IMR-90 (cell line): ENCODE measurements at regions not wholly inside any gene's neighbourhood (a gene's known extent, or its start where the extent isn't known, plus 50 kb on each side); places are given as distances from the start of the nearest gene placed in this dataset.

Experiments used
- ATAC-seq: fragments of 200-7000 bp; cut with Tn5 transposase; 2 replicates; pipeline ENCODE4 v1.9.1; 2020; ENCODE audit warnings: low read depth, mild to moderate bottlenecking, moderate library complexity
- BruUV-seq: library from RNA; stranded (reverse); fragments of 400-500 nt; replicated peaks from 2 replicates; lab custom pipeline; 2021; lab: Mats Ljungman, UMichigan
- CTCF ChIA-PET: fragments of 300-600 bp; formaldehyde crosslinking; extraction: SDS; loops from one replicate; lab custom pipeline; 2021; ENCODE audit warnings: antibody characterized with exemption; lab: Yijun Ruan, JAX
- POLR2A ChIA-PET: fragments of 300-600 bp; sonication (Branson Sonifier 250); formaldehyde crosslinking; loops from one replicate; lab custom pipeline; 2022; ENCODE audit warnings: antibody characterized with exemption; ENCODE audit not compliant: unreplicated experiment; lab: Charles Lee
- DNase-seq: peaks from one replicate; pipeline ENCODE4 v3.0.0; 2013
- H2AFZ ChIP-seq: replicated peaks from 2 replicates; pipeline ENCODE3; 2013; ENCODE audit warnings: low read length, mild to moderate bottlenecking; ENCODE audit not compliant: poor library complexity
- H2AK5ac ChIP-seq: 2 replicates; pipeline ENCODE4 v1.6.1; 2013; ENCODE audit warnings: low read depth, low read length, inconsistent platforms
- H2AK9ac ChIP-seq: replicated peaks from 2 replicates; pipeline ENCODE3; 2013; ENCODE audit warnings: mild to moderate bottlenecking, low read depth, low read length, moderate library complexity; ENCODE audit not compliant: poor library complexity
- H2BK120ac ChIP-seq: 2 replicates; pipeline ENCODE4 v1.6.1; 2013; ENCODE audit warnings: low read depth, low read length, inconsistent platforms
- H2BK15ac ChIP-seq: 3 replicates; pipeline ENCODE4 v1.6.1; 2013; ENCODE audit warnings: low read depth, low read length, inconsistent platforms
- H2BK20ac ChIP-seq: 2 replicates; pipeline ENCODE4 v1.6.1; 2013; ENCODE audit warnings: low read depth, mild to moderate bottlenecking, inconsistent platforms, low read length, moderate library complexity
- H2BK5ac ChIP-seq: 2 replicates; pipeline ENCODE4 v1.6.1; 2013; ENCODE audit warnings: mild to moderate bottlenecking, low read depth, low read length, inconsistent platforms; ENCODE audit not compliant: poor library complexity, severe bottlenecking
- H3K14ac ChIP-seq: replicated peaks from 2 replicates; pipeline ENCODE4 v1.6.1; 2013; ENCODE audit warnings: low read depth, low read length, inconsistent platforms
- H3K18ac ChIP-seq: 2 replicates; pipeline ENCODE4 v1.6.1; 2013; ENCODE audit warnings: low read depth, low read length, control low read depth
- H3K23ac ChIP-seq: 2 replicates; pipeline ENCODE4 v1.6.1; 2013; ENCODE audit warnings: low read depth, low read length, inconsistent platforms
- H3K27ac ChIP-seq: 2 replicates; pipeline ENCODE4 v1.5.1; 2013; ENCODE audit warnings: mild to moderate bottlenecking, control low read depth, low read length; ENCODE audit not compliant: insufficient read depth
- H3K27me3 ChIP-seq: 2 replicates; pipeline ENCODE4 v1.6.1; 2013; ENCODE audit warnings: low read length; ENCODE audit not compliant: control insufficient read depth, insufficient read depth
- H3K36me3 ChIP-seq: 2 replicates; pipeline ENCODE4 v1.6.1; 2013; ENCODE audit warnings: low read length, mixed read lengths; ENCODE audit not compliant: control insufficient read depth, insufficient read depth
- H3K4ac ChIP-seq: 2 replicates; pipeline ENCODE4 v1.6.1; 2013; ENCODE audit warnings: low read depth, low read length, inconsistent platforms
- H3K4me1 ChIP-seq: 2 replicates; pipeline ENCODE4 v1.6.1; 2013; ENCODE audit warnings: low read length, mixed read lengths; ENCODE audit not compliant: control insufficient read depth, insufficient read depth
- H3K4me2 ChIP-seq: 2 replicates; pipeline ENCODE4 v1.6.1; 2013; ENCODE audit warnings: low read depth, mild to moderate bottlenecking, control low read depth, low read length, moderate library complexity
- H3K4me3 ChIP-seq: 2 replicates; pipeline ENCODE4 v1.5.1; 2013; ENCODE audit warnings: low read depth, mild to moderate bottlenecking, control low read depth, low read length, moderate library complexity; ENCODE audit not compliant: insufficient read depth
- H3K56ac ChIP-seq: 2 replicates; pipeline ENCODE4 v1.6.1; 2013; ENCODE audit warnings: low read length, inconsistent platforms; ENCODE audit not compliant: insufficient read depth; ENCODE audit errors: extremely low read depth
- H3K79me1 ChIP-seq, 2 experiments: 2 replicates each; pipeline ENCODE4 v1.6.1; 2013; ENCODE audit warnings: low read length in 2 of 2, inconsistent platforms in 1 of 2, low read depth in 1 of 2
- H3K9ac ChIP-seq: 2 replicates; pipeline ENCODE4 v1.6.1; 2013; ENCODE audit warnings: low read depth, low read length, control low read depth
- H3K9me1 ChIP-seq: 2 replicates; pipeline ENCODE4 v1.6.1; 2013; ENCODE audit warnings: low read length, inconsistent platforms; ENCODE audit not compliant: insufficient read depth
- H3K9me3 ChIP-seq: 2 replicates; pipeline ENCODE4 v1.6.1; 2013; ENCODE audit warnings: low read length; ENCODE audit not compliant: control insufficient read depth, insufficient read depth
- H4K20me1 ChIP-seq: 2 replicates; pipeline ENCODE4 v1.6.1; 2013; ENCODE audit warnings: low read length, inconsistent platforms; ENCODE audit not compliant: insufficient read depth
- H4K5ac ChIP-seq: 2 replicates; pipeline ENCODE4 v1.6.1; 2013; ENCODE audit warnings: mild to moderate bottlenecking, low read depth, low read length, control low read depth
- H4K8ac ChIP-seq, 2 experiments: 2 replicates each; pipeline ENCODE4 v1.6.1; 2013; ENCODE audit warnings: low read depth in 2 of 2, low read length in 2 of 2, control low read depth in 1 of 2, inconsistent platforms in 1 of 2
- H4K91ac ChIP-seq: 2 replicates; pipeline ENCODE4 v1.6.1; 2013; ENCODE audit warnings: low read depth, low read length, inconsistent platforms; ENCODE audit not compliant: insufficient read depth
- CEBPB ChIP-seq: IDR thresholded peaks from 2 replicates; pipeline ENCODE4 v1.6.1; 2012; ENCODE audit warnings: low read depth, low read length, improper control_type of control experiment
- CHD1 ChIP-seq: IDR thresholded peaks from 2 replicates; pipeline ENCODE4 v1.6.1; 2012; ENCODE audit warnings: low read depth, low read length, improper control_type of control experiment
- ELK1 ChIP-seq: fragments of 150-350 bp; IDR thresholded peaks from 2 replicates; pipeline ENCODE4 v1.6.1; 2016; ENCODE audit warnings: low read depth, mild to moderate bottlenecking, low read length, moderate library complexity, borderline replicate concordance
- MAZ ChIP-seq: IDR thresholded peaks from 2 replicates; pipeline ENCODE4 v1.6.1; 2012; ENCODE audit warnings: low read depth, mild to moderate bottlenecking, low read length, improper control_type of control experiment, moderate library complexity, borderline replicate concordance
- MXI1 ChIP-seq: IDR thresholded peaks from 2 replicates; pipeline ENCODE4 v1.6.1; 2012; ENCODE audit warnings: low read depth, mild to moderate bottlenecking, low read length, moderate library complexity, borderline replicate concordance
- POLR2A ChIP-seq: IDR thresholded peaks from 2 replicates; pipeline ENCODE4 v1.6.1; 2012; ENCODE audit warnings: mild to moderate bottlenecking, low read depth, low read length
- RFX5 ChIP-seq: IDR thresholded peaks from 2 replicates; pipeline ENCODE4 v1.8.0; 2012; ENCODE audit warnings: low read depth, mild to moderate bottlenecking, low read length, moderate library complexity
- SMC3 ChIP-seq: fragments of 150-350 bp; IDR thresholded peaks from 2 replicates; pipeline ENCODE4 v1.6.1; 2016; ENCODE audit warnings: low read depth, mild to moderate bottlenecking, antibody characterized with exemption, low read length, moderate library complexity
- WGBS, 2 experiments: methylation state at CpG; one replicate each; pipeline versions ENCODE4 v1.1.5 to v1.1.7; 2013; ENCODE audit warnings: missing lambda C conversion rate in 2 of 2; ENCODE audit not compliant: insufficient read length in 1 of 2; ENCODE audit errors: extremely low coverage in 2 of 2; 5-methylcytosine and 5-hydroxymethylcytosine counted together
- dilution Hi-C: fragments of 300-500 bp; cut with HindIII; formaldehyde crosslinking; loops from one replicate; pipeline ENCODE4 v1.14.3; 2018; ENCODE audit warnings: low sequenced_read_pairs; ENCODE audit not compliant: unreplicated experiment
- in situ Hi-C: fragments of 300-500 bp; cut with MboI; formaldehyde crosslinking; loops from 3 replicates; pipeline ENCODE4 v1.14.3; 2019; ENCODE audit warnings: low sequenced_read_pairs, inconsistent platforms, mixed read lengths
- intact Hi-C: fragments of 100-400 bp; cut with micrococcal nuclease; formaldehyde crosslinking; loops from 2 replicates; pipeline ENCODE4 v1.10.0; 2022

GRCh38 chrX:130555757-130556156 is 154.0 kb downstream of the RBMX2 start:
- ChIA-PET POLR2A (no interaction called here), CTCF (interaction anchor here (0.7 kb wide), 1 partner anchor 16 kb away, joined by 3 read pairs; no protein-coding TSS in a partner anchor)
- Histone ChIP-seq H3K27ac (no peak overlapping the region), H4K91ac (no peak overlapping the region), H3K18ac (no peak overlapping the region), H4K8ac (no peak overlapping the region), H2AK5ac (no peak overlapping the region), H2AK9ac (no peak overlapping the region), H2BK120ac (no peak overlapping the region), H3K36me3 (no peaks in the 10 kb centered on the region), H3K4me2 (no peak overlapping the region), H3K9me3 (no peaks in the 10 kb centered on the region), H4K20me1 (no peaks in the 10 kb centered on the region), H2BK15ac (no peak overlapping the region), H2BK5ac (no peak overlapping the region), H3K56ac (no peak overlapping the region), H3K9me1 (no peaks in the 10 kb centered on the region), H2BK20ac (no peak overlapping the region), H3K79me1 (no peaks in the 10 kb centered on the region), H3K23ac (no peak overlapping the region), H3K4ac (no peak overlapping the region), H4K5ac (no peak overlapping the region), H3K4me1 (no peaks in the 10 kb centered on the region), H2AFZ (no peak overlapping the region), H3K27me3 (peaks cover 2% of the 10 kb centered on the region; the same call in 1 of the 2 replicates), H3K9ac (no peak overlapping the region), H3K14ac (no peak overlapping the region), H3K4me3 (no peak overlapping the region)
- in situ Hi-C loops (no loop called here), intact Hi-C loops (no loop called here), dilution Hi-C loops (no loop called here)
- no TSS peak for BruUV-seq
- TF ChIP-seq SMC3: no peak
- TF ChIP-seq ELK1: no peak
- no peak for TF ChIP-seq MXI1
- TF ChIP-seq MAZ: no peak
- no peak for TF ChIP-seq CEBPB
- TF ChIP-seq RFX5: no peak
- TF ChIP-seq POLR2A: no peak
- TF ChIP-seq CHD1: no peak
- WGBS, 2 experiments: 0% methylated on average over 1 of the region's 3 CpGs; no CpG with 5 or more reads in 1 of the 2 experiments
- ATAC-seq (no peak), DNase-seq (no peak)
